ENCODE measurements at regions not wholly inside any gene's neighbourhood (a gene's known extent, or its start where the extent isn't known, plus 50 kb on each side); places are given as distances from the start of the nearest gene placed in this dataset.
"Not testable (repeated sequence)": the region's sequence is repeated elsewhere in the genome, so short reads cannot be mapped to it uniquely, and the experiment has no call there.

DNA sequence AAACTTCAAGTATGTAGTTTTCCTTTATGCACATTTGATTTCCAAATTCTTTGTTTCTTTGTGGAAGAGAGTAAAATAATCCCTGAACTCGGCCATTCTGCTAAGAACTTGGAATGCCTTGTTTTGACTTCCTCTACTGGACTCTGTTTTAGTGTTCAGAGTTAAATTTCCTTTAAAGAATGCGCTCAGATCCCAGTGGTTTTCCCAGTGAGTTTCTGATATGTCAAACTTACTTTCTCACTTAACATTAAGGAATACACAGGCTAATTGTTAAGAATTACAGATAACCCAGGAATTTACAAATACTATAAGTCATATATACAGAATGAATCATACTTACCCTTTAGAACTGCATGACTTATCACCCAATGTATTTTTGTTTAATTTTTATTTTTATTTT, 1067.6 kb upstream of the CELF2 start:
- DNase-seq (ENCODE audit: low read depth in 1 of 2, low spot score in 1 of 2) = no peak
- TF ChIP-seq REST (IDR thresholded peaks at IDR 0.05; ENCODE audit: insufficient replicate concordance, low read depth) = no peak
- TF ChIP-seq GABPA (IDR thresholded peaks at IDR 0.05; ENCODE audit: low read depth) = no peak
- no peak for TF ChIP-seq SPI1 (IDR thresholded peaks at IDR 0.05; ENCODE audit: borderline replicate concordance, low read depth)
- no peak for TF ChIP-seq POLR2AphosphoS5 (IDR thresholded peaks at IDR 0.05; ENCODE audit: low read depth)
- TF ChIP-seq, protein P1, sequence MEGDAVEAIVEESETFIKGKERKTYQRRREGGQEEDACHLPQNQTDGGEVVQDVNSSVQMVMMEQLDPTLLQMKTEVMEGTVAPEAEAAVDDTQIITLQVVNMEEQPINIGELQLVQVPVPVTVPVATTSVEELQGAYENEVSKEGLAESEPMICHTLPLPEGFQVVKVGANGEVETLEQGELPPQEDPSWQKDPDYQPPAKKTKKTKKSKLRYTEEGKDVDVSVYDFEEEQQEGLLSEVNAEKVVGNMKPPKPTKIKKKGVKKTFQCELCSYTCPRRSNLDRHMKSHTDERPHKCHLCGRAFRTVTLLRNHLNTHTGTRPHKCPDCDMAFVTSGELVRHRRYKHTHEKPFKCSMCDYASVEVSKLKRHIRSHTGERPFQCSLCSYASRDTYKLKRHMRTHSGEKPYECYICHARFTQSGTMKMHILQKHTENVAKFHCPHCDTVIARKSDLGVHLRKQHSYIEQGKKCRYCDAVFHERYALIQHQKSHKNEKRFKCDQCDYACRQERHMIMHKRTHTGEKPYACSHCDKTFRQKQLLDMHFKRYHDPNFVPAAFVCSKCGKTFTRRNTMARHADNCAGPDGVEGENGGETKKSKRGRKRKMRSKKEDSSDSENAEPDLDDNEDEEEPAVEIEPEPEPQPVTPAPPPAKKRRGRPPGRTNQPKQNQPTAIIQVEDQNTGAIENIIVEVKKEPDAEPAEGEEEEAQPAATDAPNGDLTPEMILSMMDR (IDR thresholded peaks at IDR 0.05; ENCODE audit: insufficient read depth, low read length) = no peak
- Histone ChIP-seq H3K27ac (replicated peaks) (no peak overlapping the region), H3K4me3 (replicated peaks; ENCODE audit: insufficient read depth, low read length) (no peak overlapping the region), H3K27me3 (ENCODE audit: insufficient read depth, poor library complexity, severe bottlenecking) (no peaks in the 10 kb centered on the region)

DNA sequence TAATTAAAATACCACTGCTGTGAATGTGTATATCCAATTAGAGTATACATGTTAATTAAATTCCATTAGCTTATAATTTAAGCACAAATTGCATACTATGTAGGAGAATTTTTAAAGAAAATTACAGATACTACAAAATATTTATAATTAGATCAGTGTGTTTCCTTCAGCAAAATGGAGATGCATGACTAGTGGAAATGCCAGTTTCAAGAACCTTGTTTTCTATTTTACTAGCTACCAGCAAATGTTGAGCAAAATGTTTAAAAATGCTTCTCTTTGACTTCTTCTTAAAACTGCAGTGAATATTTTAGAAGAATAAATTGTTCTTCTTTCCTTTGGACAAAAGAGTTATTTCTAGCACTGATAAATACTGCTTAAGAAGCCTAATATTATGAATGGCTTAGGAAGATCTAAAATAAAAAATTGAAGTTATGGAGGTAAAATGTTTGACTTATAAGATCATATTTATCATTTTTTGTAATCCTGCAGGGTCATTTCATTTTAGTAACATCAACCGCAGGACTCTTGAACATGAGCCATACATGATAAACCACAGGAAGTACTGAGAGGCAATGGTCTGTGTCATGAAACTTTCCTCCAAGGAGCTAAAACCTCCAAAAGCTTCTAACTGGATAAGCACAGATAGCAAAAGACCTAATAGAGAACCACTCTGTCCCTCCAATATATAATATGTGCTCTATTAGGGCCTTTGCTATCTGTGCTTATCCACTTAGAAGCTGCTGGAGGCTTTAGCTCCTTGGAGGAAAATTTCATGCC, 1066.0 kb upstream of the CELF2 start:
- no peak for DNase-seq (ENCODE audit: low read depth in 1 of 2, low spot score in 1 of 2)
- no peaks in the 10 kb centered on the region for H3K27me3 ChIP-seq (ENCODE audit: insufficient read depth, poor library complexity, severe bottlenecking)
- no peak overlapping the region for H3K27ac ChIP-seq (replicated peaks)
- H3K4me3 ChIP-seq (replicated peaks; ENCODE audit: insufficient read depth, low read length) = no peak overlapping the region
- no peak for TF ChIP-seq REST (IDR thresholded peaks at IDR 0.05; ENCODE audit: insufficient replicate concordance, low read depth)
- TF ChIP-seq, protein P1 (IDR thresholded peaks at IDR 0.05; ENCODE audit: insufficient read depth, low read length) = no peak
- TF ChIP-seq POLR2AphosphoS5 (IDR thresholded peaks at IDR 0.05; ENCODE audit: low read depth) = no peak
- TF ChIP-seq SPI1 (IDR thresholded peaks at IDR 0.05; ENCODE audit: borderline replicate concordance, low read depth) = no peak
- TF ChIP-seq GABPA (IDR thresholded peaks at IDR 0.05; ENCODE audit: low read depth) = no peak

DNA sequence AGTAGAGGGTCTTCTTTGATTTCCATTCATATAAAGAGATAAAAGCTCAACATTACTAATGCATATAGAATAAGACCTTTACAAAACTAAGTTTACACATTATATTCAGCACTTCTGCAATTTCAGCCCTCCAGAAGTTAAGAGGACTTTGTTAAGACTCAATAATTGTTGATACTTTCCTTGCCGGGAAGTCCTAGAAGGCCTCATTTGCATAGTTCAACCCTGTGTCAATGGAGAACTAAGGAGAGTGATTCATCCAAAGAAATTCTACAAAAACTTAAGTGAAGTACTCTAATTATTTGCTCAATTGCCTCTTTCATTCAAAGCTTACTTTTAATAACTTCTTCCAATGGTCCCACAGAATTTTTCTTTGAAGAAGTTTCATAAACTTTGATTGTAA, 1060.3 kb upstream of the CELF2 start:
- Histone ChIP-seq H3K4me3 (replicated peaks; ENCODE audit: insufficient read depth, low read length) (no peak overlapping the region), H3K27ac (replicated peaks) (no peak overlapping the region), H3K27me3 (ENCODE audit: insufficient read depth, poor library complexity, severe bottlenecking) (no peaks in the 10 kb centered on the region)
- no peak for DNase-seq (ENCODE audit: low read depth in 1 of 2, low spot score in 1 of 2)
- TF ChIP-seq, protein P1 (IDR thresholded peaks at IDR 0.05; ENCODE audit: insufficient read depth, low read length) = no peak
- TF ChIP-seq POLR2AphosphoS5 (IDR thresholded peaks at IDR 0.05; ENCODE audit: low read depth) = no peak

DNA sequence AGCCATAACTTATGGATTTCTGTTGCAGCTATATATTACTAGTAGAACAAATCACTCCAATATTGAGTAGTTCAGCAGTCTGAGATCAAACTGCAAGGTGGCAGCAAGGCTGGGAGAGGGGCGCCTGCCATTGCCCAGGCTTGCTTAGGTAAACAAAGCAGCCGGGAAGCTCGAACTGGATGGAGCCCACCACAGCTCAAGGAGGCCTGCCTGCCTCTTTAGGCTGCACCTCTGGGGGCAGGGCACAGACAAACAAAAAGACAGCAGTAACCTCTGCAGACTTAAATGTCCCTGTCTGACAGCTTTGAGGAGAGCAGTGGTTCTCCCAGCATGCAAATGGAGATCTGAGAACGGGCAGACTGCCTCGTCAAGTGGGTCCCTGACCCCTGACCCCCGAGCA, 1059.8 kb upstream of the CELF2 start:
- not testable (repeated sequence) for H3K27ac ChIP-seq (replicated peaks); DNase-seq (ENCODE audit: low read depth in 1 of 2, low spot score in 1 of 2); H3K27me3 ChIP-seq (ENCODE audit: insufficient read depth, poor library complexity, severe bottlenecking); H3K4me3 ChIP-seq (replicated peaks; ENCODE audit: insufficient read depth, low read length)

Data from HL-60 (cell line).